GM12878 (cell line): ENCODE measurements at regions not wholly inside any gene's neighbourhood (a gene's known extent, or its start where the extent isn't known, plus 50 kb on each side); places are given as distances from the start of the nearest gene placed in this dataset.

Experiments used
- ATAC-seq: fragments of 200-7000 bp; cut with Tn5 transposase; 3 replicates; pipeline ENCODE4 v1.9.1; 2020; ENCODE audit warnings: mild to moderate bottlenecking, moderate library complexity
- BruUV-seq: library from RNA; stranded (reverse); fragments of 400-500 nt; replicated peaks from 2 replicates; lab custom pipeline; 2021; lab: Mats Ljungman, UMichigan
- CTCF ChIA-PET: fragments of 300-600 bp; sonication (Branson Sonifier 250); formaldehyde crosslinking; extraction: SDS; loops from one replicate; lab custom pipeline; 2021; ENCODE audit warnings: inconsistent platforms; lab: Yijun Ruan, JAX
- POLR2A ChIA-PET: fragments of 350-600 bp; formaldehyde crosslinking; extraction: SDS; loops from one replicate; lab custom pipeline; 2021; ENCODE audit warnings: inconsistent platforms; lab: Charles Lee
- RAD21 ChIA-PET: fragments of 300-600 bp; sonication (Branson Sonifier 250); formaldehyde crosslinking; loops from one replicate; lab custom pipeline; 2023; ENCODE audit warnings: antibody characterized with exemption; ENCODE audit not compliant: unreplicated experiment; lab: Charles Lee
- SMC1A ChIA-PET: fragments of 300-600 bp; sonication (Branson Sonifier 250); formaldehyde crosslinking; loops from one replicate; lab custom pipeline; 2023; ENCODE audit not compliant: unreplicated experiment, uncharacterized antibody; lab: Charles Lee
- DNase-seq: peaks from one replicate; pipeline ENCODE4 v3.0.0-alpha.2; 2011; ENCODE audit warnings: low read depth, low spot score
- FAIRE-seq: peaks from 3 replicates; lab custom pipeline; 2011; peaks lifted over from hg19 to GRCh38; lab: Jason Lieb, UNC
- H2AFZ ChIP-seq: 2 replicates; pipeline ENCODE4 v1.6.0; 2011; ENCODE audit warnings: low read depth, low read length, control low read depth; ENCODE audit not compliant: control insufficient read depth
- H3K27ac ChIP-seq: 2 replicates; pipeline ENCODE4 v1.5.1; 2011; ENCODE audit warnings: control low read depth; ENCODE audit not compliant: control insufficient read depth, insufficient read depth
- H3K27me3 ChIP-seq, 2 experiments: replicated peaks in 1 of 2; 2 replicates each; pipeline versions ENCODE4 v1.6.0 to v1.6.1; 2011; ENCODE audit warnings: low read length in 1 of 2; ENCODE audit not compliant: control insufficient read depth in 2 of 2, insufficient read depth in 2 of 2
- H3K36me3 ChIP-seq, 2 experiments: 2 replicates each; pipeline ENCODE4 v1.5.1; 2011; ENCODE audit warnings: low read length in 1 of 2; ENCODE audit not compliant: control insufficient read depth in 2 of 2, insufficient read depth in 2 of 2
- H3K4me1 ChIP-seq: 2 replicates; pipeline ENCODE4 v1.6.1; 2011; ENCODE audit warnings: mild to moderate bottlenecking, low read length, moderate library complexity, mixed read lengths; ENCODE audit not compliant: control insufficient read depth, insufficient read depth
- H3K4me2 ChIP-seq: 2 replicates; pipeline ENCODE4 v1.6.0; 2011; ENCODE audit warnings: control low read depth; ENCODE audit not compliant: control insufficient read depth, insufficient read depth
- H3K4me3 ChIP-seq: fragments of 200-600 bp; sonication (generic); 2 replicates; pipeline ENCODE4 v1.5.1; 2016
- H3K79me2 ChIP-seq: 2 replicates; pipeline ENCODE4 v1.6.0; 2011; ENCODE audit warnings: low read length; ENCODE audit not compliant: control insufficient read depth, insufficient read depth
- H3K9ac ChIP-seq: 2 replicates; pipeline ENCODE4 v1.8.0; 2011; ENCODE audit warnings: low read length, control low read depth, mixed read lengths; ENCODE audit not compliant: control insufficient read depth, insufficient read depth
- H3K9me3 ChIP-seq: replicated peaks from 3 replicates; pipeline ENCODE4 v1.5.1; 2011; ENCODE audit warnings: mild to moderate bottlenecking, low read length; ENCODE audit not compliant: control insufficient read depth, insufficient read depth
- H4K20me1 ChIP-seq: 2 replicates; pipeline ENCODE4 v1.6.0; 2011; ENCODE audit not compliant: control insufficient read depth, insufficient read depth
- ASH2L ChIP-seq: fragments of 300-600, 200-600 bp; sonication (generic); IDR thresholded peaks from 2 replicates; pipeline ENCODE4 v1.6.1; 2017; ENCODE audit warnings: low read depth, mild to moderate bottlenecking, borderline replicate concordance
- CREM ChIP-seq: IDR thresholded peaks from 2 replicates; pipeline ENCODE4 v1.6.1; 2014; ENCODE audit warnings: antibody characterized with exemption, low read depth
- EED ChIP-seq: sonication (generic); IDR thresholded peaks from 2 replicates; pipeline ENCODE4 v1.6.1; 2016; ENCODE audit warnings: antibody characterized with exemption, low read depth
- FOS ChIP-seq: IDR thresholded peaks from 3 replicates; pipeline ENCODE4 v1.6.1; 2011; ENCODE audit warnings: borderline replicate concordance; ENCODE audit not compliant: insufficient read length; ENCODE audit errors: extremely low read depth
- HDAC2 ChIP-seq: fragments of 200-600 bp; sonication (generic); IDR thresholded peaks from 2 replicates; pipeline ENCODE4 v1.6.1; 2017
- JUND ChIP-seq: IDR thresholded peaks from 2 replicates; pipeline ENCODE4 v1.6.1; 2012; ENCODE audit warnings: low read depth, mild to moderate bottlenecking, low read length, improper control_type of control experiment, moderate library complexity
- NR2C1 ChIP-seq: fragments of 450-650 bp; IDR thresholded peaks from 2 replicates; pipeline ENCODE4 v1.6.1; 2017; ENCODE audit warnings: antibody characterized with exemption, mild to moderate bottlenecking, moderate library complexity
- NRF1 ChIP-seq: conservative IDR thresholded peaks from 2 replicates; pipeline ENCODE4 v1.6.1; 2011; ENCODE audit warnings: mild to moderate bottlenecking, low read depth, low read length, improper control_type of control experiment
- SMAD1 ChIP-seq: fragments of 450-650 bp; IDR thresholded peaks from 2 replicates; pipeline ENCODE4 v1.6.1; 2018; ENCODE audit warnings: mild to moderate bottlenecking, low read depth; ENCODE audit not compliant: partially characterized antibody
- STAT1 ChIP-seq: fragments of 450-650 bp; conservative IDR thresholded peaks from 2 replicates; pipeline ENCODE4 v1.6.1; 2014; ENCODE audit warnings: antibody characterized with exemption, mild to moderate bottlenecking
- TAF1 ChIP-seq: IDR thresholded peaks from 2 replicates; pipeline ENCODE4 v1.6.1; 2011; ENCODE audit warnings: mild to moderate bottlenecking, low read depth, low read length, borderline replicate concordance
- TCF12 ChIP-seq: IDR thresholded peaks from 2 replicates; pipeline ENCODE4 v1.6.1; 2011; ENCODE audit warnings: low read depth, mild to moderate bottlenecking, low read length
- USF2 ChIP-seq: IDR thresholded peaks from 2 replicates; pipeline ENCODE4 v1.6.1; 2011; ENCODE audit warnings: low read depth, low read length, improper control_type of control experiment, borderline replicate concordance
- ZNF274 ChIP-seq: IDR thresholded peaks from one replicate; pipeline ENCODE4 v1.8.0; 2011; ENCODE audit not compliant: insufficient read length, insufficient read depth
- ZNF384 ChIP-seq: IDR thresholded peaks from 2 replicates; pipeline ENCODE4 v1.6.1; 2012; ENCODE audit warnings: low read depth, mild to moderate bottlenecking, low read length, improper control_type of control experiment, borderline replicate concordance
- ZZZ3 ChIP-seq: IDR thresholded peaks from 2 replicates; pipeline ENCODE4 v1.6.1; 2011; ENCODE audit warnings: low read depth; ENCODE audit not compliant: control insufficient read depth, insufficient read length
- WGBS: methylation state at CpG from one replicate; pipeline ENCODE4 v1.1.6; 2016; ENCODE audit warnings: low lambda C conversion rate; ENCODE audit not compliant: insufficient replicate concordance, insufficient coverage; ENCODE audit errors: missing lambda C conversion rate; 5-methylcytosine and 5-hydroxymethylcytosine counted together
- in situ Hi-C: fragments of 300-500 bp; cut with MboI; formaldehyde crosslinking; loops from 9 replicates; pipeline ENCODE4 v1.14.3; 2018; ENCODE audit warnings: mixed read lengths
- intact Hi-C: fragments of 100-400 bp; cut with micrococcal nuclease; formaldehyde crosslinking; loops from one replicate; pipeline ENCODE4 v1.14.2; 2022; ENCODE audit not compliant: unreplicated experiment
- TF ChIP-seq, protein P1 (sequence below): IDR thresholded peaks from 2 replicates; pipeline ENCODE4 v1.6.1; 2012; ENCODE audit warnings: improper control_type of control experiment, low read depth, low read length; ENCODE audit not compliant: insufficient replicate concordance

GRCh38 chr15:96028620-96029019 is 301.9 kb upstream of the NR2F2 start:
- in situ Hi-C loops = no loop called here
- FAIRE-seq = no peak
- Histone ChIP-seq H2AFZ (no peak overlapping the region), H3K9ac (no peak overlapping the region), H3K27ac (no peak overlapping the region), H3K4me2 (no peak overlapping the region), H4K20me1 (no peaks in the 10 kb centered on the region), H3K36me3 (no peaks in the 10 kb centered on the region), H3K4me3 (no peak overlapping the region), H3K4me1 (no peaks in the 10 kb centered on the region), H3K79me2 (no peaks in the 10 kb centered on the region), H3K9me3 (peaks cover 4% of the 10 kb centered on the region), H3K27me3 (no peaks in the 10 kb centered on the region)
- POLR2A ChIA-PET = interaction anchor here (0.7 kb wide), 1 partner anchor 39 kb away, joined by 7 read pairs; no protein-coding TSS in a partner anchor
- no peak for DNase-seq
- intact Hi-C loops = no loop called here
- no TSS peak for BruUV-seq
- SMC1A ChIA-PET = interaction anchor here (0.6 to 3.3 kb wide), 4 partner anchors 9 to 248 kb away, joined by 3 to 12 read pairs (median 4); no protein-coding TSS in a partner anchor
- WGBS = 50% methylated on average over 2 of the region's 2 CpGs
- RAD21 ChIA-PET = interaction anchor here (0.7 to 1.7 kb wide), 2 partner anchors 10 to 179 kb away, joined by 4 read pairs; no protein-coding TSS in a partner anchor
- CTCF ChIA-PET = no interaction called here
- ATAC-seq = no peak
- TF ChIP-seq STAT1 = no peak
- TF ChIP-seq ZNF274 = no peak
- no peak for TF ChIP-seq NRF1
- no peak for TF ChIP-seq ZZZ3
- no peak for TF ChIP-seq JUND
- no peak for TF ChIP-seq EED
- no peak for TF ChIP-seq ASH2L
- no peak for TF ChIP-seq CREM
- TF ChIP-seq ZNF384 = no peak
- TF ChIP-seq FOS = no peak
- TF ChIP-seq, protein P1, sequence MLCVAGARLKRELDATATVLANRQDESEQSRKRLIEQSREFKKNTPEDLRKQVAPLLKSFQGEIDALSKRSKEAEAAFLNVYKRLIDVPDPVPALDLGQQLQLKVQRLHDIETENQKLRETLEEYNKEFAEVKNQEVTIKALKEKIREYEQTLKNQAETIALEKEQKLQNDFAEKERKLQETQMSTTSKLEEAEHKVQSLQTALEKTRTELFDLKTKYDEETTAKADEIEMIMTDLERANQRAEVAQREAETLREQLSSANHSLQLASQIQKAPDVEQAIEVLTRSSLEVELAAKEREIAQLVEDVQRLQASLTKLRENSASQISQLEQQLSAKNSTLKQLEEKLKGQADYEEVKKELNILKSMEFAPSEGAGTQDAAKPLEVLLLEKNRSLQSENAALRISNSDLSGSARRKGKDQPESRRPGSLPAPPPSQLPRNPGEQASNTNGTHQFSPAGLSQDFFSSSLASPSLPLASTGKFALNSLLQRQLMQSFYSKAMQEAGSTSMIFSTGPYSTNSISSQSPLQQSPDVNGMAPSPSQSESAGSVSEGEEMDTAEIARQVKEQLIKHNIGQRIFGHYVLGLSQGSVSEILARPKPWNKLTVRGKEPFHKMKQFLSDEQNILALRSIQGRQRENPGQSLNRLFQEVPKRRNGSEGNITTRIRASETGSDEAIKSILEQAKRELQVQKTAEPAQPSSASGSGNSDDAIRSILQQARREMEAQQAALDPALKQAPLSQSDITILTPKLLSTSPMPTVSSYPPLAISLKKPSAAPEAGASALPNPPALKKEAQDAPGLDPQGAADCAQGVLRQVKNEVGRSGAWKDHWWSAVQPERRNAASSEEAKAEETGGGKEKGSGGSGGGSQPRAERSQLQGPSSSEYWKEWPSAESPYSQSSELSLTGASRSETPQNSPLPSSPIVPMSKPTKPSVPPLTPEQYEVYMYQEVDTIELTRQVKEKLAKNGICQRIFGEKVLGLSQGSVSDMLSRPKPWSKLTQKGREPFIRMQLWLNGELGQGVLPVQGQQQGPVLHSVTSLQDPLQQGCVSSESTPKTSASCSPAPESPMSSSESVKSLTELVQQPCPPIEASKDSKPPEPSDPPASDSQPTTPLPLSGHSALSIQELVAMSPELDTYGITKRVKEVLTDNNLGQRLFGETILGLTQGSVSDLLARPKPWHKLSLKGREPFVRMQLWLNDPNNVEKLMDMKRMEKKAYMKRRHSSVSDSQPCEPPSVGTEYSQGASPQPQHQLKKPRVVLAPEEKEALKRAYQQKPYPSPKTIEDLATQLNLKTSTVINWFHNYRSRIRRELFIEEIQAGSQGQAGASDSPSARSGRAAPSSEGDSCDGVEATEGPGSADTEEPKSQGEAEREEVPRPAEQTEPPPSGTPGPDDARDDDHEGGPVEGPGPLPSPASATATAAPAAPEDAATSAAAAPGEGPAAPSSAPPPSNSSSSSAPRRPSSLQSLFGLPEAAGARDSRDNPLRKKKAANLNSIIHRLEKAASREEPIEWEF = no peak
- TF ChIP-seq HDAC2 = no peak
- TF ChIP-seq TAF1 = no peak
- TF ChIP-seq TCF12 = no peak
- TF ChIP-seq SMAD1 = no peak
- no peak for TF ChIP-seq USF2
- TF ChIP-seq NR2C1 = no peak
